A549 (cell line): ENCODE measurements at regions not wholly inside any gene's neighbourhood (a gene's known extent, or its start where the extent isn't known, plus 50 kb on each side); places are given as distances from the start of the nearest gene placed in this dataset.

ENCODE experiments used
- ATAC-seq, 2 experiments: fragments of 200-7000 bp in 1 of 2; fragments of >200 bp in 1 of 2; cut with Nextera tagmentation in 1 of 2; cut with Tn5 transposase in 1 of 2; 3 replicates each; pipeline versions ENCODE4 v1.8.0 to v1.9.1; 2018 to 2020; ENCODE audit warnings: mild to moderate bottlenecking in 1 of 2, moderate library complexity in 1 of 2
- CTCF ChIA-PET: fragments of 300-600 bp; sonication (Branson Sonifier 250); formaldehyde crosslinking; extraction: SDS; loops from one replicate; lab custom pipeline; 2021; ENCODE audit warnings: antibody characterized with exemption, inconsistent platforms; lab: Yijun Ruan, JAX
- POLR2A ChIA-PET: fragments of 350-600 bp; formaldehyde crosslinking; extraction: SDS; loops from one replicate; lab custom pipeline; 2021; ENCODE audit warnings: antibody characterized with exemption, inconsistent platforms; lab: Yijun Ruan, JAX
- DNase-seq, 2 experiments: peaks; one replicate each; pipeline versions ENCODE4 v3.0.0 to v3.0.0-alpha.2; 2011 to 2016; ENCODE audit warnings: low read depth in 1 of 2, low spot score in 1 of 2
- FAIRE-seq: peaks from 2 replicates; lab custom pipeline; 2011; peaks lifted over from hg19 to GRCh38; lab: Jason Lieb, UNC
- H3K27ac ChIP-seq, 2 experiments: fragments of >200 bp; sonication (Bioruptor Twin); formaldehyde crosslinking; 3 replicates each; pipeline ENCODE4 v1.5.1; 2016 to 2017
- H3K4me1 ChIP-seq: fragments of >200 bp; sonication (Bioruptor Twin); formaldehyde crosslinking; 3 replicates; pipeline ENCODE4 v1.6.1; 2016
- H3K4me2 ChIP-seq: fragments of >200 bp; sonication (Bioruptor Twin); formaldehyde crosslinking; 3 replicates; pipeline ENCODE4 v1.6.1; 2016
- H3K4me3 ChIP-seq: fragments of >200 bp; sonication (Bioruptor Twin); formaldehyde crosslinking; 3 replicates; pipeline ENCODE4 v1.5.1; 2016
- H3K9me3 ChIP-seq: fragments of >200 bp; sonication (Bioruptor Twin); formaldehyde crosslinking; 3 replicates; pipeline ENCODE4 v1.6.1; 2016
- ATOH8 ChIP-seq: fragments of 250-450 bp; sonication (Bioruptor Pico); IDR thresholded peaks from 2 replicates; pipeline ENCODE4 v1.5.0; 2020; ENCODE audit warnings: low read depth, mild to moderate bottlenecking, moderate library complexity
- CBX2 ChIP-seq: fragments of 200-600 bp; sonication (generic); IDR thresholded peaks from 2 replicates; pipeline ENCODE4 v1.6.1; 2016; ENCODE audit warnings: low read depth, mild to moderate bottlenecking, borderline replicate concordance
- CBX8 ChIP-seq: fragments of 200-600 bp; sonication (generic); IDR thresholded peaks from 2 replicates; pipeline ENCODE4 v1.6.1; 2016
- CEBPB ChIP-seq, 2 experiments: fragments of >200 bp in 1 of 2; sonication (Bioruptor Twin) in 1 of 2; formaldehyde crosslinking in 1 of 2; IDR thresholded peaks; 2 replicates each; pipeline ENCODE4 v1.6.1; 2012 to 2016
- CHD4 ChIP-seq: fragments of 200-600 bp; sonication (generic); IDR thresholded peaks from 2 replicates; pipeline ENCODE4 v1.6.1; 2016; ENCODE audit warnings: antibody characterized with exemption, mild to moderate bottlenecking, borderline replicate concordance
- EHMT2 ChIP-seq: fragments of 200-600 bp; sonication (generic); IDR thresholded peaks from 2 replicates; pipeline ENCODE4 v1.6.1; 2016; ENCODE audit warnings: antibody characterized with exemption, low read depth, mild to moderate bottlenecking, moderate library complexity
- FOSB ChIP-seq: fragments of 250-450 bp; sonication (Bioruptor Pico); IDR thresholded peaks from 2 replicates; pipeline ENCODE4 v1.5.0; 2020; ENCODE audit warnings: mild to moderate bottlenecking, moderate library complexity
- FOSL2 ChIP-seq, 2 experiments: fragments of 450-650 bp in 1 of 2; fragments of >200 bp in 1 of 2; sonication (Bioruptor Twin) in 1 of 2; formaldehyde crosslinking; IDR thresholded peaks; 2 replicates each; pipeline versions ENCODE4 v1.5.0 to v1.6.1; 2016 to 2020; ENCODE audit warnings: mild to moderate bottlenecking in 1 of 2, moderate library complexity in 1 of 2
- HDAC2 ChIP-seq: fragments of 200-600 bp; sonication (generic); IDR thresholded peaks from 2 replicates; pipeline ENCODE4 v1.6.1; 2016
- HES2 ChIP-seq: fragments of >200 bp; sonication (Bioruptor Twin); formaldehyde crosslinking; IDR thresholded peaks from 2 replicates; pipeline ENCODE4 v1.6.1; 2016
- HEYL ChIP-seq: fragments of 250-450 bp; sonication (Bioruptor Pico); IDR thresholded peaks from 2 replicates; pipeline ENCODE4 v1.8.0; 2021; ENCODE audit warnings: mild to moderate bottlenecking, moderate library complexity
- HOXA7 ChIP-seq: fragments of 250-450 bp; sonication (Bioruptor Pico); IDR thresholded peaks from 2 replicates; pipeline ENCODE4 v1.5.0; 2020; ENCODE audit warnings: mild to moderate bottlenecking, moderate library complexity
- JUN ChIP-seq, 2 experiments: fragments of >200 bp; sonication (Bioruptor Twin); formaldehyde crosslinking; IDR thresholded peaks; 2 replicates in 1 of 2; 3 replicates in 1 of 2; pipeline ENCODE4 v1.6.1; 2016 to 2017
- JUNB ChIP-seq: fragments of >200 bp; sonication (Bioruptor Twin); formaldehyde crosslinking; IDR thresholded peaks from 2 replicates; pipeline ENCODE4 v1.6.1; 2016
- KDM1A ChIP-seq: fragments of 200-600 bp; sonication (generic); IDR thresholded peaks from 2 replicates; pipeline ENCODE4 v1.6.1; 2016; ENCODE audit warnings: low read depth, mild to moderate bottlenecking
- MAX ChIP-seq: IDR thresholded peaks from 2 replicates; pipeline ENCODE4 v1.6.1; 2012
- MAZ ChIP-seq: fragments of 150-350 bp; IDR thresholded peaks from 2 replicates; pipeline ENCODE4 v1.6.1; 2014; ENCODE audit warnings: antibody characterized with exemption, low read depth, low read length, borderline replicate concordance
- NFE2L2 ChIP-seq: fragments of 150-350 bp; conservative IDR thresholded peaks from 2 replicates; pipeline ENCODE4 v1.6.1; 2014; ENCODE audit warnings: low read length
- NR3C1 ChIP-seq: fragments of >200 bp; sonication (Bioruptor Twin); formaldehyde crosslinking; IDR thresholded peaks from 3 replicates; pipeline ENCODE4 v1.6.1; 2017
- POLR2A ChIP-seq: IDR thresholded peaks from 2 replicates; pipeline ENCODE4 v1.6.1; 2012; ENCODE audit warnings: mild to moderate bottlenecking, low read length
- RAD21 ChIP-seq, 2 experiments: fragments of >200 bp in 1 of 2; sonication (Bioruptor Twin) in 1 of 2; formaldehyde crosslinking in 1 of 2; IDR thresholded peaks in 1 of 2; conservative IDR thresholded peaks in 1 of 2; 2 replicates in 1 of 2; 3 replicates in 1 of 2; pipeline ENCODE4 v1.6.1; 2012 to 2018; ENCODE audit warnings: inconsistent platforms in 1 of 2
- SREBF2 ChIP-seq: fragments of 450-650 bp; IDR thresholded peaks from 2 replicates; pipeline ENCODE4 v1.6.1; 2014; ENCODE audit warnings: mild to moderate bottlenecking, moderate library complexity
- TFCP2L1 ChIP-seq: fragments of 250-450 bp; sonication (Bioruptor Pico); IDR thresholded peaks from 2 replicates; pipeline ENCODE4 v1.5.0; 2021; ENCODE audit warnings: mild to moderate bottlenecking
- TP53 ChIP-seq: fragments of 250-450 bp; sonication (Bioruptor Pico); IDR thresholded peaks from 2 replicates; pipeline ENCODE4 v1.5.0; 2021; ENCODE audit warnings: mild to moderate bottlenecking, moderate library complexity
- ZSCAN20 ChIP-seq: fragments of 250-450 bp; sonication (Bioruptor Pico); IDR thresholded peaks from 2 replicates; pipeline ENCODE4 v1.8.0; 2022; ENCODE audit warnings: mild to moderate bottlenecking, moderate library complexity
- WGBS: methylation state at CpG from one replicate; pipeline ENCODE4 v1.1.6; 2017; ENCODE audit errors: missing lambda C conversion rate; 5-methylcytosine and 5-hydroxymethylcytosine counted together
- TF ChIP-seq, protein P1 (sequence below): fragments of 150-350 bp; IDR thresholded peaks from 2 replicates; pipeline ENCODE4 v1.6.1; 2014; ENCODE audit warnings: low read depth, mild to moderate bottlenecking, low read length
- TF ChIP-seq, protein P2 (sequence below): fragments of 450-650 bp; IDR thresholded peaks from 2 replicates; pipeline ENCODE4 v1.6.1; 2014; ENCODE audit warnings: antibody characterized with exemption
- TF ChIP-seq, protein P3 (sequence below): fragments of 200-600 bp; sonication (generic); IDR thresholded peaks from 2 replicates; pipeline ENCODE4 v1.6.1; 2016; ENCODE audit warnings: antibody characterized with exemption, mild to moderate bottlenecking, moderate library complexity

- DNase-seq (no peak), ATAC-seq (no peak), FAIRE-seq (no peak)
- Histone ChIP-seq H3K4me3 (no peak overlapping the region), H3K27ac (no peak overlapping the region), H3K9me3 (peaks cover 2% of the 10 kb centered on the region; the same call in 1 of the 3 replicates), H3K4me2 (no peak overlapping the region), H3K4me1 (no peaks in the 10 kb centered on the region)
- TF ChIP-seq ZSCAN20 (CRISPR knock-in tag): no peak
- no peak for TF ChIP-seq HES2
- no peak for TF ChIP-seq FOSB
- TF ChIP-seq CHD4: no peak
- TF ChIP-seq TP53: no peak
- TF ChIP-seq, protein P1, sequence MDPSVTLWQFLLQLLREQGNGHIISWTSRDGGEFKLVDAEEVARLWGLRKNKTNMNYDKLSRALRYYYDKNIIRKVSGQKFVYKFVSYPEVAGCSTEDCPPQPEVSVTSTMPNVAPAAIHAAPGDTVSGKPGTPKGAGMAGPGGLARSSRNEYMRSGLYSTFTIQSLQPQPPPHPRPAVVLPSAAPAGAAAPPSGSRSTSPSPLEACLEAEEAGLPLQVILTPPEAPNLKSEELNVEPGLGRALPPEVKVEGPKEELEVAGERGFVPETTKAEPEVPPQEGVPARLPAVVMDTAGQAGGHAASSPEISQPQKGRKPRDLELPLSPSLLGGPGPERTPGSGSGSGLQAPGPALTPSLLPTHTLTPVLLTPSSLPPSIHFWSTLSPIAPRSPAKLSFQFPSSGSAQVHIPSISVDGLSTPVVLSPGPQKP: no peak
- TF ChIP-seq HDAC2: no peak
- TF ChIP-seq NR3C1: no peak
- no peak for TF ChIP-seq MAZ
- TF ChIP-seq SREBF2: no peak
- TF ChIP-seq EHMT2: no peak
- TF ChIP-seq KDM1A: no peak
- TF ChIP-seq RAD21 (conservative IDR thresholded peaks at IDR 0.05 in 1 of 2, IDR thresholded peaks at IDR 0.05 in 1 of 2): no peak
- TF ChIP-seq JUNB: no peak
- ChIA-PET POLR2A (no interaction called here), CTCF (interaction anchor here (1.0 kb wide), 1 partner anchor 44 kb away, joined by 3 read pairs; no protein-coding TSS in a partner anchor)
- 22% methylated on average over 4 of the region's 4 CpGs for WGBS
Measured at GRCh38 chr22:22833488-22833887, 54.1 kb upstream of the IGLL5 start.

- Histone ChIP-seq H3K9me3 (peaks cover 2% of the 10 kb centered on the region; the same call in 1 of the 3 replicates), H3K4me1 (no peaks in the 10 kb centered on the region), H3K4me3 (no peak overlapping the region), H3K27ac (no peak overlapping the region), H3K4me2 (no peak overlapping the region)
- DNase-seq (no peak), ATAC-seq (no peak), FAIRE-seq (no peak)
- POLR2A ChIA-PET: no interaction called here
- WGBS: 58% methylated on average over 3 of the region's 3 CpGs
- CTCF ChIA-PET: interaction anchor here (0.7 to 1.2 kb wide), 3 partner anchors 21 to 168 kb away, joined by 3 to 5 read pairs (median 3); no protein-coding TSS in a partner anchor
- TF ChIP-seq, protein P2, sequence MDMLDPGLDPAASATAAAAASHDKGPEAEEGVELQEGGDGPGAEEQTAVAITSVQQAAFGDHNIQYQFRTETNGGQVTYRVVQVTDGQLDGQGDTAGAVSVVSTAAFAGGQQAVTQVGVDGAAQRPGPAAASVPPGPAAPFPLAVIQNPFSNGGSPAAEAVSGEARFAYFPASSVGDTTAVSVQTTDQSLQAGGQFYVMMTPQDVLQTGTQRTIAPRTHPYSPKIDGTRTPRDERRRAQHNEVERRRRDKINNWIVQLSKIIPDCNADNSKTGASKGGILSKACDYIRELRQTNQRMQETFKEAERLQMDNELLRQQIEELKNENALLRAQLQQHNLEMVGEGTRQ: no peak
- no peak for TF ChIP-seq NFE2L2
- no peak for TF ChIP-seq FOSL2 (IDR thresholded peaks at IDR 0.05)
- no peak for TF ChIP-seq FOSL2 (CRISPR knock-in tag; IDR thresholded peaks at IDR 0.05)
- TF ChIP-seq, protein P3, sequence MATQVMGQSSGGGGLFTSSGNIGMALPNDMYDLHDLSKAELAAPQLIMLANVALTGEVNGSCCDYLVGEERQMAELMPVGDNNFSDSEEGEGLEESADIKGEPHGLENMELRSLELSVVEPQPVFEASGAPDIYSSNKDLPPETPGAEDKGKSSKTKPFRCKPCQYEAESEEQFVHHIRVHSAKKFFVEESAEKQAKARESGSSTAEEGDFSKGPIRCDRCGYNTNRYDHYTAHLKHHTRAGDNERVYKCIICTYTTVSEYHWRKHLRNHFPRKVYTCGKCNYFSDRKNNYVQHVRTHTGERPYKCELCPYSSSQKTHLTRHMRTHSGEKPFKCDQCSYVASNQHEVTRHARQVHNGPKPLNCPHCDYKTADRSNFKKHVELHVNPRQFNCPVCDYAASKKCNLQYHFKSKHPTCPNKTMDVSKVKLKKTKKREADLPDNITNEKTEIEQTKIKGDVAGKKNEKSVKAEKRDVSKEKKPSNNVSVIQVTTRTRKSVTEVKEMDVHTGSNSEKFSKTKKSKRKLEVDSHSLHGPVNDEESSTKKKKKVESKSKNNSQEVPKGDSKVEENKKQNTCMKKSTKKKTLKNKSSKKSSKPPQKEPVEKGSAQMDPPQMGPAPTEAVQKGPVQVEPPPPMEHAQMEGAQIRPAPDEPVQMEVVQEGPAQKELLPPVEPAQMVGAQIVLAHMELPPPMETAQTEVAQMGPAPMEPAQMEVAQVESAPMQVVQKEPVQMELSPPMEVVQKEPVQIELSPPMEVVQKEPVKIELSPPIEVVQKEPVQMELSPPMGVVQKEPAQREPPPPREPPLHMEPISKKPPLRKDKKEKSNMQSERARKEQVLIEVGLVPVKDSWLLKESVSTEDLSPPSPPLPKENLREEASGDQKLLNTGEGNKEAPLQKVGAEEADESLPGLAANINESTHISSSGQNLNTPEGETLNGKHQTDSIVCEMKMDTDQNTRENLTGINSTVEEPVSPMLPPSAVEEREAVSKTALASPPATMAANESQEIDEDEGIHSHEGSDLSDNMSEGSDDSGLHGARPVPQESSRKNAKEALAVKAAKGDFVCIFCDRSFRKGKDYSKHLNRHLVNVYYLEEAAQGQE: no peak
- TF ChIP-seq, all 56 proteins: peak for 0
Measured at GRCh38 chr22:22834204-22834603, 53.4 kb upstream of the IGLL5 start.

DNA sequence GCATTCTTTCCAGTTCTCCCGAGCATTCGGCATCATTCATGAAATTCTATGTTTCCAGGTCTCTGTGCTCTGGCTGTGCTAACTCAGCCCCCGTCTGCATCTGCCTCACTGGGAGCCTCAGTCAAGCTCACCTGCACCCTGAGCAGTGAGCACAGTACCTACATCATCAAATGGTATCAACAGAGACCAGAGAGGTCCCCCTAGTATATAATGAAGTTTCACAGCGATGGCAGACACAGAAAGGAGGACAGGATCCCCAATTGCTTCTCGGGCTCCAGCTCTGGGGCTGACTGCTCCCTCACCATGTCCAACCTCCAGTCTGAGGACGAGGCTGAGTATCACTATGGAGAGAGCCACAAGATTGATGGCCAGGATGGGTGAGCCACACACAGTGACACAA is 52.8 kb upstream of the IGLL5 start:
- WGBS: 76% methylated on average over 3 of the region's 6 CpGs
- Histone ChIP-seq H3K4me3 (no peak overlapping the region), H3K4me2 (no peak overlapping the region), H3K27ac (no peak overlapping the region), H3K9me3 (peaks cover 2% of the 10 kb centered on the region; the same call in 1 of the 3 replicates), H3K4me1 (no peaks in the 10 kb centered on the region)
- no peak for FAIRE-seq
- ChIA-PET POLR2A (no interaction called here), CTCF (interaction anchor here (0.7 to 1.2 kb wide), 3 partner anchors 21 to 168 kb away, joined by 3 to 5 read pairs (median 3); no protein-coding TSS in a partner anchor)
- no peak for ATAC-seq
- DNase-seq: no peak
- TF ChIP-seq HOXA7 (no peak), ZSCAN20 (CRISPR knock-in tag) (no peak), CEBPB (IDR thresholded peaks at IDR 0.05) (no peak), POLR2A (no peak), NFE2L2 (no peak), CBX2 (no peak), JUN (IDR thresholded peaks at IDR 0.05) (no peak), MAX (no peak), TFCP2L1 (CRISPR knock-in tag) (no peak), JUNB (no peak), RAD21 (conservative IDR thresholded peaks at IDR 0.05 in 1 of 2, IDR thresholded peaks at IDR 0.05 in 1 of 2) (no peak), ATOH8 (CRISPR knock-in tag) (no peak), FOSB (no peak), CBX8 (no peak), HEYL (no peak)
- TF ChIP-seq, protein P2: no peak
